IPS-NIHi7 (cell line): ENCODE measurements at regions not wholly inside any gene's neighbourhood (a gene's known extent, or its start where the extent isn't known, plus 50 kb on each side); places are given as distances from the start of the nearest gene placed in this dataset.
A peak's percentile ranks its signal among the peaks of the same experiment; 100 is the strongest.
"Not testable (repeated sequence)": the region's sequence is repeated elsewhere in the genome, so short reads cannot be mapped to it uniquely, and the experiment has no call there.

Experiments
- DNase-seq: peaks from one replicate; pipeline ENCODE4 v3.0.0; 2012; ENCODE audit warnings: mixed read lengths; ENCODE audit errors: extremely low spot score

DNA sequence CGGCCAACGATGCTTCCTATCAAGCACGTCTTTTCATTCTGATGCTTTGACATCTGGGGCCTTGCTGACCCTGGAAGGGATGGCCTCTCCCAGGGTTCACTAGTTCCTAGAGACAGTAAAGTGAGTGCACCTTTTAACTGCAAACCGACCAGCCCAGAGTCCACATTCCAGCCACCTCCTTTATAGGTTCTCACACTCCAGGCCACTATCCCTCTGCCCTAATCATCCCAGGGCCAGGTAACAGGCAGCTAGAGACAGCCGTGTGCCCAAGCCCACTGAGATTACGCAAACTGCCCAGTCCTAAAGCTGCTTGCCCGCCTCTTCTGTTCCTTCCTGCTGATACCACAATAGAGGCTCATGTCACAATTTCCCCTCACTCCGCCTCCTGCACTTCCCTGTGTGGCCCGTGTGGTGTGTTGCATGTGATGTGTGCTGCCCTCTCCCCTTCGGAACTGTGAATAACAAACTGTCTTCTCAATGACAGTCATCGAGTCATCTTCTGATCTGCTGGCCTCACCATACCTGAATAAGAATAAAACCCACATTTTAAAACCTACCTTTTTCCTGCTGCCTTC lies 123.7 kb upstream of the EXOC2 start:
- DNase-seq = no peak

- no peak for DNase-seq
Observed at GRCh38 chr6:815348-815738, 122.4 kb upstream of the EXOC2 start.

- no peak for DNase-seq
Observed at GRCh38 chr6:814378-815347, 121.7 kb upstream of the EXOC2 start.

- DNase-seq = no peak
Observed at GRCh38 chr6:811831-812230, 118.9 kb upstream of the EXOC2 start.

GRCh38 chr6:811191-811590 lies 118.3 kb upstream of the EXOC2 start:
- DNase-seq = no peak

DNA sequence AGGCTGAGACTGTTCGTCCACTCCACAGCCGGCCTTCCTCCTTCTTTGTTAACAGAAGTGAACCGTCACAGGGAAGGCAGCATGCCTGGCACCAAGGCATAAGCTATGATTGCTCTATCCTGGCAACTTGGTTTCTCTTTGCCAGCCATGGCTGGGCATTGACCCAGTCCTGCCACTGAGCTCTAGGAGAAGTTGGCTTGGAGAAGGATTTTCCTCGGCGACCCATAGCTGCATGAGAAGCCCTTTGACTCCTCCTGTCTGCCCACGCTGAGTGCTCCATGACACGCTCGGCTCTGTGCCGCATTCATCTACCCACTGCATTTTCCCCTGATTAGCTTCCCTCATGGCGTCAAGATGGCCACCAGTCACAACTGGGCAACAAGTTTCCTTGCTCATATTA lies 111.8 kb upstream of the EXOC2 start:
- DNase-seq = no peak

DNA sequence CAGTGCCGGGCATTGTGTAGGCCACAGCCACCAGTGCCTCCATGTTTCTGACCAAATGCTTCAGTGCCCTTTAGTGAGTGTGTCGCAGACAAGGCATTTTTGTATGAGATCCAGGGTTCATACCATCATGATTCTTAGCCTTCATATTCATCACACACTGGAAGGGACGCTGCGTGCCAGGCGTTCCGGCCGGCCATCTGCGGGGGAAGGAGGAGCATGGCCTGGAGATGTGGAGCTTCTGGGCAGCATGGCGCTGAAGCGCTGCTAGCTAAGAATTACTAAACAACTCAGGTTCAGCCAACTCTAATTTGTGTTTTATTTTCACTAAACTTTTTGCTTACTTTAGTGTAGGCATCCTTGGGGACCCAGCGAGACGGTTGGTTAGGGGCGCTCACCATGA lies 111.4 kb upstream of the EXOC2 start:
- no peak for DNase-seq

- no peak for DNase-seq
Observed at GRCh38 chr6:803191-803977, 110.4 kb upstream of the EXOC2 start.

GRCh38 chr6:802701-803100 lies 109.8 kb upstream of the EXOC2 start:
- DNase-seq = no peak

GRCh38 chr6:802223-802622 lies 109.3 kb upstream of the EXOC2 start:
- DNase-seq = not testable (repeated sequence)

GRCh38 chr6:799769-800168 lies 106.8 kb upstream of the EXOC2 start:
- no peak for DNase-seq

DNA sequence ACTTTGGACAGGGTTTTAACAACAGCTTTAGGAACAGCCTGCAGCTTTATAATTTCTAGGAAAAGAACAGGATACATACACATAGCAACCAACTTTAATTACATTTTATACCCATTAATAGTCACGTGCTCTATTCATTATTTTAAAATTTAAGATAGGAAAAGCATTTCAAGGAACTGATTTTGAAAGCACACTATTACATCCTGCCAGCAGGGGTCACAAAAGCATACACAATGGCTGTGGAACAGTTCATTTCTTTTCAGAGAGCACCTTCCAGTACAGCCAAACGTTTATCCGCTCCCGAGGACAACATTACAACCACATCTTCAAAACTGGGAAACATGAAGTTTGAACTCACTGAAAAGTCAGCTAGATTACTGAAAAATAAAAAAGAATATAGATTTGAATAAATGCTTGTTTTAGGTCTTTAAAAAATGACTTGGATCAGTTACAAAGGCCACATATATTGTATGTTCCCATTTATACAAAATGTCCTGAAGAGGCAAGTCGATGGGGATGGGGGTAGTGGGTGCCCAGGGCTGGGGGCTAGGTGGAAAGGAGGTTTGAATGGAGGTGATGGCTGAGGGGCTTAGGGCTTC lies 104.6 kb upstream of the EXOC2 start:
- DNase-seq = no peak

GRCh38 chr6:795046-795685 lies 102.2 kb upstream of the EXOC2 start:
- no peak for DNase-seq

GRCh38 chr6:793261-793660 lies 100.3 kb upstream of the EXOC2 start:
- no peak for DNase-seq

GRCh38 chr6:792662-793061 lies 99.7 kb upstream of the EXOC2 start:
- DNase-seq = no peak

- no peak for DNase-seq
Observed at GRCh38 chr6:788058-788457, 95.1 kb upstream of the EXOC2 start.

GRCh38 chr6:786946-787763 lies 94.2 kb upstream of the EXOC2 start:
- peak; percentile 52 for DNase-seq

DNA sequence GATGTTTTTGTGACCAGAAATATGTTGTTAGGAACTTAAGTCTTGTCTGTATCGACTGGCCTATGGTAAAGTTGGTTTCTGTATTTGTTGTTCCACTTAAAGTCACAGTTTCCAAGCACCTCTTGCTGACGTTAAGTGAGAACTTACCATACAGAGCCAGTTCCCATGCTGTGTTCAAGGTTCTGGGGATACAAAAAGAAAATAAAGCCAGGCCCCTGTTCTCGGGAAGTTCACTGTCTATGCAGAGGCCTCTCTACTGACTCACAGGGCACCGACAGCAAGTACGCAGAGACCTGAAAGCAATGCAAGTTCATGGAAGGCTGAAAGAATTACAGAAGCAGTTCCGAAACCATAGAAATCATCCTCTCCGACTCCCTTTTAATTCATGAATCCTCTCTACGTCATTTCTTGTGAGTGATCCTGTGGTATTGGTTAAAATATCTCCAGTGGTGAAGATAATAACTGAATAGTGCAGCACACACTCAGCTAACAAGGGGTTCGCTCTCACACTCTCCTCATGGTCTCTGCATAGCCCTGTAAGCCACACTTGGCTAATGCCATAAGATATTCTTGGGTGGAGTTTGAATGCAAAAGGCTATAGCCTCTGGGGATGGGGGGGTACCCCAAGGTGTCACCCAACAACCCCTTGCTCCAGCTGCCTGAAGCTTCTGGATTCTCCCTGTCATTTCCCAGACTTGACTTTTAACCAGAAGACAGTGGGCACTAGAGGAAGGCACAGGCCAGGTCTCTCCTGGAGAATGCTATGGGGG lies 91.2 kb upstream of the EXOC2 start:
- DNase-seq = no peak

DNA sequence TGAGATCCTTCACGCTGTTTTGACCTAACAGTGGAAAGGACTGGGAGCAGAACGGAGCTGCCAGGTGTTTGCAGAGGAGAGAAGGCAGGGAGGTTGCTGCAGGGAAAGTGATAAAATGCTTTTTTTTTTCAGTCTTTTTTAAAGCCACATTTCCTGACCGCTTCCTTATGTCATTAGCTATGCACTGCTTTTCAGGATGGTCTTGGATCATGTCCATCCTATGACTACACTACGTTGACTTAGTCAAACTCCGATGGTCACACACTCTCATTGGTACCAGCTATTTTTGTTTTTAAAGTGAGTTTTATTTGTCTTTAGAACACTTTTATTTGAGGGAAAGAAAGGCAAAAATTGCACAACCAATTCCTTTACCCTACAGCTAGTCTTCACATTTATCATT lies 89.2 kb upstream of the EXOC2 start:
- no peak for DNase-seq

- DNase-seq = no peak
Observed at GRCh38 chr6:781350-781961, 88.5 kb upstream of the EXOC2 start.
